Esophagus muscularis mucosa (tissue), 4 donors: ENCODE measurements at regions not wholly inside any gene's neighbourhood (a gene's known extent, or its start where the extent isn't known, plus 50 kb on each side); places are given as distances from the start of the nearest gene placed in this dataset.

Experiments
- DNase-seq: peaks from one replicate; pipeline ENCODE4 v3.0.0-alpha.2; 2017; ENCODE audit errors: extremely low spot score
- H3K27ac ChIP-seq, 4 donors: fragments of 200-600 bp; sonication (generic); replicated peaks in 1 of 4; 1 replicate in 3 of 4; 2 replicates in 1 of 4; pipeline ENCODE4 v1.5.1; 2016 to 2019; ENCODE audit warnings: mild to moderate bottlenecking in 1 of 4
- H3K27me3 ChIP-seq, 4 donors: fragments of 200-600 bp; sonication (generic); one replicate each; pipeline versions ENCODE4 v1.5.1 to v1.6.0; 2016 to 2019
- H3K36me3 ChIP-seq, 4 donors: fragments of 200-600 bp; sonication (generic); one replicate each; pipeline ENCODE4 v1.5.1; 2016 to 2019
- H3K4me1 ChIP-seq, 4 donors: fragments of 200-600 bp; sonication (generic); one replicate each; pipeline ENCODE4 v1.5.1; 2016 to 2019
- H3K4me3 ChIP-seq, 4 donors: fragments of 200-600 bp; sonication (generic); 1 replicate in 2 of 4; 2 replicates in 2 of 4; pipeline ENCODE4 v1.5.1; 2016 to 2019; ENCODE audit warnings: mild to moderate bottlenecking in 4 of 4, moderate library complexity in 1 of 4
- H3K9me3 ChIP-seq, 4 donors: fragments of 200-600 bp; sonication (generic); 1 replicate in 3 of 4; 2 replicates in 1 of 4; pipeline ENCODE4 v1.5.1; 2016 to 2019
- EP300 ChIP-seq: sonication (generic); formaldehyde crosslinking; IDR thresholded peaks from one replicate; pipeline ENCODE4 v1.6.1; 2017; ENCODE audit warnings: antibody characterized with exemption
- POLR2A ChIP-seq: fragments of 450-650 bp; IDR thresholded peaks from one replicate; pipeline ENCODE4 v1.6.1; 2017; ENCODE audit warnings: antibody characterized with exemption, moderate library complexity, mild to moderate bottlenecking, low read depth
- POLR2AphosphoS5 ChIP-seq, 2 donors: sonication (generic); formaldehyde crosslinking; IDR thresholded peaks; one replicate each; pipeline ENCODE4 v1.6.1; 2017; ENCODE audit warnings: antibody characterized with exemption in 2 of 2
- WGBS: methylation state at CpG from one replicate; pipeline ENCODE4 v1.1.5; 2018; 5-methylcytosine and 5-hydroxymethylcytosine counted together
- intact Hi-C: fragments of 100-400 bp; cut with DNase I; formaldehyde crosslinking; loops from one replicate; pipeline ENCODE4 v1.15.1; 2023
- small RNA-seq, 3 donors: library from RNA; depleted of rRNA; stranded (forward); fragments of <200 nt; gene quantifications; one replicate each; pipeline ENCODE3, GENCODE V24; 2016
- TF ChIP-seq, protein P1 (sequence below), 3 experiments: fragments of 200-600 bp in 2 of 3; fragments of 450-650 bp in 1 of 3; sonication (generic) in 2 of 3; IDR thresholded peaks; one replicate each; pipeline ENCODE4 v1.5.1; 2017 to 2019; ENCODE audit warnings: antibody characterized with exemption in 3 of 3, mild to moderate bottlenecking in 2 of 3, moderate library complexity in 1 of 3

DNA sequence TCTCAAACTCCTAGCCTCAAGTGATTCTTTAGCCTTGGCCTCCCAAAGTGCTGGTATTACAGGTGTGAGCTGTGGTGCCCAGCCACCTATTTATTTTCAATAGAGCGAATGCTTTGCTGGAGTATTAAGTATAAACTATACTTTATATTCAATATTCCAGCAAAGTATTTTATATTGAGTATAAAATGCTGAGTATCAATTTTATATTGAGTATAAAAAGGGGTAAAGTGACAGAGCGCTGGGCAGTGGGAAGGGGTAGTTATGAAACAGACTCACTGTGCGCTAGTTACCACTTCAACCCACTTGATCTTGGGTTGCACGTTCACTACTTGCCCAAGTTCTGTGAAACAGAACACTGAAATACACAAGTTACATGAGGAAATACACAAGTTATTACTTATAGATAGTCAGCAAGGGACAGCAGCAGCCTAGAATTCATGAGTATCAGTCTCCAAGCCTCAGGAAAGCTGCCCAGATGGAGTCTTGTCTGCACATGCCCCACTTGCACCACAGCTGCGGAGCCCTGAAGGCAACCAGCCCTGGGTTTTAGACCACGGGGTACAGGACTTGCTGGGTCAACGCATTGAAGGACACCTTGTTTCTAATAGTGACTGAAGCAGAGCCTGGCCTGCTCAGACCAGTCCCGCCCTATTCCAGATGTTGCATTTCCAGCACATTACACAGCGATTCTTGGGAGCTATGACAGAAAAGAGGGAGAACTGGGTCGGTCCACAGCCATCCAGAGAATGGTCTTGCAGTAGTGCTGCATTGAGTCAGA is 51.6 kb upstream of the SYT13 start:
- Histone ChIP-seq H3K9me3 (no peaks in the 10 kb centered on the region), H3K4me3 (no peak overlapping the region), H3K27ac (no peak overlapping the region), H3K4me1 (peaks cover under 1 to 22% (median 18%) of the 10 kb centered on the region in 4 donors), H3K27me3 (peaks cover 0 to 11% (median under 1%) of the 10 kb centered on the region in 4 donors), H3K36me3 (no peaks in the 10 kb centered on the region)
- intact Hi-C loops, result no loop called here
- TF ChIP-seq POLR2A (no peak), EP300 (no peak), POLR2AphosphoS5 (IDR thresholded peaks at IDR 0.05) (no peak)
- TF ChIP-seq, protein P1, sequence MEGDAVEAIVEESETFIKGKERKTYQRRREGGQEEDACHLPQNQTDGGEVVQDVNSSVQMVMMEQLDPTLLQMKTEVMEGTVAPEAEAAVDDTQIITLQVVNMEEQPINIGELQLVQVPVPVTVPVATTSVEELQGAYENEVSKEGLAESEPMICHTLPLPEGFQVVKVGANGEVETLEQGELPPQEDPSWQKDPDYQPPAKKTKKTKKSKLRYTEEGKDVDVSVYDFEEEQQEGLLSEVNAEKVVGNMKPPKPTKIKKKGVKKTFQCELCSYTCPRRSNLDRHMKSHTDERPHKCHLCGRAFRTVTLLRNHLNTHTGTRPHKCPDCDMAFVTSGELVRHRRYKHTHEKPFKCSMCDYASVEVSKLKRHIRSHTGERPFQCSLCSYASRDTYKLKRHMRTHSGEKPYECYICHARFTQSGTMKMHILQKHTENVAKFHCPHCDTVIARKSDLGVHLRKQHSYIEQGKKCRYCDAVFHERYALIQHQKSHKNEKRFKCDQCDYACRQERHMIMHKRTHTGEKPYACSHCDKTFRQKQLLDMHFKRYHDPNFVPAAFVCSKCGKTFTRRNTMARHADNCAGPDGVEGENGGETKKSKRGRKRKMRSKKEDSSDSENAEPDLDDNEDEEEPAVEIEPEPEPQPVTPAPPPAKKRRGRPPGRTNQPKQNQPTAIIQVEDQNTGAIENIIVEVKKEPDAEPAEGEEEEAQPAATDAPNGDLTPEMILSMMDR (IDR thresholded peaks at IDR 0.05), result no peak
- WGBS, result 80% methylated on average over 10 of the region's 10 CpGs
- DNase-seq, result peak; percentile 7

- intact Hi-C loops, result no loop called here
- Histone ChIP-seq H3K27me3 (peaks cover 0 to 10% (median 0%) of the 10 kb centered on the region in 4 donors), H3K27ac (no peak overlapping the region), H3K4me3 (no peak overlapping the region), H3K4me1 (peaks cover 3 to 29% (median 24%) of the 10 kb centered on the region in 4 donors), H3K9me3 (no peaks in the 10 kb centered on the region), H3K36me3 (no peaks in the 10 kb centered on the region)
- DNase-seq, result peak; percentile 72
- WGBS, result 100% methylated on average over 4 of the region's 4 CpGs
- TF ChIP-seq POLR2AphosphoS5 (IDR thresholded peaks at IDR 0.05), result no peak
- no peak for TF ChIP-seq EP300
- no peak for TF ChIP-seq POLR2A
- TF ChIP-seq, protein P1 (IDR thresholded peaks at IDR 0.05), result no peak
Measured at GRCh38 chr11:45336136-45336535, 50.0 kb upstream of the SYT13 start.

Small RNA genes lying in the stretch of these regions (small RNA-seq; reads per million reads assigned to genes)
- 0 reads per million in 3 donors for gene AC103855.4
